Keratinocyte (primary cell): ENCODE measurements at regions not wholly inside any gene's neighbourhood (a gene's known extent, or its start where the extent isn't known, plus 50 kb on each side); places are given as distances from the start of the nearest gene placed in this dataset.

Source experiments
- DNase-seq: peaks from one replicate; pipeline ENCODE4 v3.0.0-alpha.2; 2011; ENCODE audit warnings: low read depth, missing footprints, low spot score
- FAIRE-seq: peaks from 2 replicates; lab custom pipeline; 2011; peaks lifted over from hg19 to GRCh38; lab: Jason Lieb, UNC
- H2AFZ ChIP-seq: 2 replicates; pipeline ENCODE4 v1.6.0; 2012; ENCODE audit warnings: low read length, control low read depth, inconsistent platforms; ENCODE audit not compliant: control insufficient read depth
- H3K27ac ChIP-seq: 2 replicates; pipeline ENCODE4 v1.5.1; 2011; ENCODE audit warnings: low read length; ENCODE audit not compliant: control insufficient read depth, insufficient read depth
- H3K27me3 ChIP-seq: 3 replicates; pipeline ENCODE4 v1.6.0; 2011; ENCODE audit warnings: low read length; ENCODE audit not compliant: control insufficient read depth, insufficient read depth; ENCODE audit errors: extremely low read depth
- H3K36me3 ChIP-seq, 2 experiments: 2 replicates in 1 of 2; 3 replicates in 1 of 2; pipeline ENCODE4 v1.5.1; 2011; ENCODE audit warnings: low read length in 2 of 2, mild to moderate bottlenecking in 1 of 2; ENCODE audit not compliant: control insufficient read depth in 2 of 2, insufficient read depth in 2 of 2; ENCODE audit errors: extremely low read depth in 1 of 2
- H3K4me1 ChIP-seq: 3 replicates; pipeline ENCODE4 v1.5.1; 2011; ENCODE audit warnings: low read length; ENCODE audit not compliant: control insufficient read depth, insufficient read depth; ENCODE audit errors: extremely low read depth
- H3K4me2 ChIP-seq: 3 replicates; pipeline ENCODE4 v1.6.0; 2011; ENCODE audit warnings: low read depth, low read length; ENCODE audit not compliant: control insufficient read depth, insufficient read depth; ENCODE audit errors: extremely low read depth
- H3K4me3 ChIP-seq, 3 experiments: fragments of 200-600 bp in 1 of 3; sonication (generic) in 1 of 3; 2 replicates in 2 of 3; 3 replicates in 1 of 3; pipeline ENCODE4 v1.5.1; 2011 to 2016; ENCODE audit warnings: low read length in 3 of 3, mild to moderate bottlenecking in 3 of 3, control low read depth in 2 of 3, inconsistent platforms in 1 of 3, low read depth in 1 of 3, mixed read lengths in 1 of 3, mixed run types in 1 of 3, moderate library complexity in 1 of 3; ENCODE audit not compliant: control insufficient read depth in 2 of 3, insufficient read depth in 2 of 3; ENCODE audit errors: extremely low read depth in 1 of 3
- H3K79me2 ChIP-seq: 2 replicates; pipeline ENCODE4 v1.6.0; 2012; ENCODE audit warnings: low read length; ENCODE audit not compliant: control insufficient read depth, insufficient read depth
- H3K9ac ChIP-seq: 3 replicates; pipeline ENCODE4 v1.6.0; 2011; ENCODE audit warnings: low read length; ENCODE audit not compliant: control insufficient read depth, insufficient read depth; ENCODE audit errors: extremely low read depth
- H3K9me1 ChIP-seq: 3 replicates; pipeline ENCODE4 v1.6.0; 2011; ENCODE audit warnings: low read length; ENCODE audit not compliant: control insufficient read depth, insufficient read depth; ENCODE audit errors: extremely low read depth
- H3K9me3 ChIP-seq: 2 replicates; pipeline ENCODE4 v1.5.1; 2012; ENCODE audit warnings: low read depth, low read length; ENCODE audit not compliant: control insufficient read depth
- H4K20me1 ChIP-seq: 3 replicates; pipeline ENCODE4 v1.6.0; 2011; ENCODE audit warnings: low read length; ENCODE audit not compliant: control insufficient read depth, insufficient read depth; ENCODE audit errors: extremely low read depth
- EZH2 ChIP-seq: IDR thresholded peaks from one replicate; pipeline ENCODE4 v1.6.1; 2012; ENCODE audit warnings: inconsistent platforms, mild to moderate bottlenecking, low read length, moderate library complexity
- dilution Hi-C: fragments of 300-500 bp; cut with MboI; formaldehyde crosslinking; loops from one replicate; pipeline ENCODE4 v1.7.0; 2020; ENCODE audit warnings: low sequenced_read_pairs; ENCODE audit not compliant: extremely low pct_ligation_motif_present
- TF ChIP-seq, protein P1 (sequence below), 3 experiments: IDR thresholded peaks in 1 of 3; conservative IDR thresholded peaks in 1 of 3; optimal IDR thresholded peaks in 1 of 3; 2 replicates in 2 of 3; 3 replicates in 1 of 3; pipeline versions ENCODE3 to v1.5.1; 2011; ENCODE audit warnings: low read length in 3 of 3, mild to moderate bottlenecking in 3 of 3, moderate library complexity in 2 of 3, control low read depth in 1 of 3, inconsistent platforms in 1 of 3; ENCODE audit not compliant: insufficient read depth in 2 of 3; ENCODE audit errors: extremely low read depth in 1 of 3

DNA sequence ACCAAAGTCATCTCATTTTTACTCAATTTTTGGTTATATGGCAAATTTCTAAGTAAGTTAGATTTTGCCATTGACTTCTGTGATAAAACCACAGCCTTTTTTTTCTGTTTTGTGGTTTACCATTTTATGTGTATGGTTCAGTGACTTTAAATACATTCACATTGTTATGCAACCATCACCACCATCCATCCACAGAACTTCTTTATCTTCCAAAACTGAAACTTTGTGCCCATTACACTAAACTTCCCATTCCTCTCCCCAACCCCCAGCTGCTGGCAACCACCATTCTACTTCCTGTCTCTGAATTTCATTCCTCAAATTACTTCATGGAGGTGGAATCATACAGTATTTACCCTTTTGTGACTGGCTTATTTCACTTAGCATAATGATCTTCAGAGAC lies 280.4 kb upstream of the TCERG1L start:
- Histone ChIP-seq H3K9me1 (no peaks in the 10 kb centered on the region), H3K4me1 (no peaks in the 10 kb centered on the region), H3K9me3 (peaks cover 17% of the 10 kb centered on the region), H3K79me2 (no peaks in the 10 kb centered on the region), H3K9ac (no peak overlapping the region), H3K36me3 (no peaks in the 10 kb centered on the region), H3K27me3 (no peaks in the 10 kb centered on the region), H3K27ac (no peak overlapping the region), H3K4me2 (no peak overlapping the region), H3K4me3 (no peak overlapping the region), H4K20me1 (no peaks in the 10 kb centered on the region), H2AFZ (no peak overlapping the region)
- TF ChIP-seq, protein P1, sequence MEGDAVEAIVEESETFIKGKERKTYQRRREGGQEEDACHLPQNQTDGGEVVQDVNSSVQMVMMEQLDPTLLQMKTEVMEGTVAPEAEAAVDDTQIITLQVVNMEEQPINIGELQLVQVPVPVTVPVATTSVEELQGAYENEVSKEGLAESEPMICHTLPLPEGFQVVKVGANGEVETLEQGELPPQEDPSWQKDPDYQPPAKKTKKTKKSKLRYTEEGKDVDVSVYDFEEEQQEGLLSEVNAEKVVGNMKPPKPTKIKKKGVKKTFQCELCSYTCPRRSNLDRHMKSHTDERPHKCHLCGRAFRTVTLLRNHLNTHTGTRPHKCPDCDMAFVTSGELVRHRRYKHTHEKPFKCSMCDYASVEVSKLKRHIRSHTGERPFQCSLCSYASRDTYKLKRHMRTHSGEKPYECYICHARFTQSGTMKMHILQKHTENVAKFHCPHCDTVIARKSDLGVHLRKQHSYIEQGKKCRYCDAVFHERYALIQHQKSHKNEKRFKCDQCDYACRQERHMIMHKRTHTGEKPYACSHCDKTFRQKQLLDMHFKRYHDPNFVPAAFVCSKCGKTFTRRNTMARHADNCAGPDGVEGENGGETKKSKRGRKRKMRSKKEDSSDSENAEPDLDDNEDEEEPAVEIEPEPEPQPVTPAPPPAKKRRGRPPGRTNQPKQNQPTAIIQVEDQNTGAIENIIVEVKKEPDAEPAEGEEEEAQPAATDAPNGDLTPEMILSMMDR (optimal IDR thresholded peaks at IDR 0.05 in 1 of 3, IDR thresholded peaks at IDR 0.05 in 1 of 3, conservative IDR thresholded peaks at IDR 0.05 in 1 of 3; ENCODE audit: extremely low read depth in 1 of 3, insufficient read depth in 2 of 3, low read length in 3 of 3): no peak
- no peak for TF ChIP-seq EZH2
- no peak for DNase-seq
- dilution Hi-C loops: no loop called here
- FAIRE-seq: no peak

DNA sequence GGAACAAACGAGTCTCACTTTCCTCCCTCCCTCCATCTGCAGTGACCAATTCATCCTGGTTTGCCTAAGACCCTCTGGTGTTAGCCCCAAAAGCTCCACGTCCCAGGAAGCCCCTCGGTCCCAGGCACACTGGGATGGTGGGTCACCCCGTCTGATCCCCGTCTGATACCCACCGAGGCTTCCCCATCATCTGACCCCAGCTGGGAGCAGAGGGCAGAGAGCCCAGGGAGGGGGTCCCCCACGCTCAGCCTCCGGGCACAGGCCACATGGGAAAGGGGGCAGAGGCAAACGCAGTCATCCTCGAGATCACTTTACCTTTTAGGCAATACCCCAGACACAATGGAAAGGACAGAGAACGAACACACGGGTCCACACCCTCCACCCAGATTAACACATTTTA lies 291.6 kb upstream of the PPP2R2D start:
- no peak overlapping the region for H3K9ac ChIP-seq
- no peaks in the 10 kb centered on the region for H3K9me1 ChIP-seq
- H3K79me2 ChIP-seq: no peaks in the 10 kb centered on the region
- H3K9me3 ChIP-seq: peaks cover 6% of the 10 kb centered on the region
- H2AFZ ChIP-seq: no peak overlapping the region
- H3K27me3 ChIP-seq: no peaks in the 10 kb centered on the region
- no peak for TF ChIP-seq EZH2
- TF ChIP-seq, protein P1 (optimal IDR thresholded peaks at IDR 0.05 in 1 of 3, IDR thresholded peaks at IDR 0.05 in 1 of 3, conservative IDR thresholded peaks at IDR 0.05 in 1 of 3; ENCODE audit: extremely low read depth in 1 of 3, insufficient read depth in 2 of 3, low read length in 3 of 3): no peak
- no peak overlapping the region for H3K4me3 ChIP-seq
- dilution Hi-C loops: no loop called here
- DNase-seq: no peak
- H3K27ac ChIP-seq: no peak overlapping the region
- H3K36me3 ChIP-seq: no peaks in the 10 kb centered on the region
- H3K4me1 ChIP-seq: no peaks in the 10 kb centered on the region
- FAIRE-seq: no peak
- H4K20me1 ChIP-seq: no peaks in the 10 kb centered on the region
- H3K4me2 ChIP-seq: no peak overlapping the region
